Activated T-cell treated with anti-CD3 and anti-CD28 coated beads for 4 hours (primary cell): ENCODE measurements at regions not wholly inside any gene's neighbourhood (a gene's known extent, or its start where the extent isn't known, plus 50 kb on each side); places are given as distances from the start of the nearest gene placed in this dataset.

Experiments used
- DNase-seq: peaks from one replicate; pipeline ENCODE4 v3.0.0-alpha.2; 2020

DNA sequence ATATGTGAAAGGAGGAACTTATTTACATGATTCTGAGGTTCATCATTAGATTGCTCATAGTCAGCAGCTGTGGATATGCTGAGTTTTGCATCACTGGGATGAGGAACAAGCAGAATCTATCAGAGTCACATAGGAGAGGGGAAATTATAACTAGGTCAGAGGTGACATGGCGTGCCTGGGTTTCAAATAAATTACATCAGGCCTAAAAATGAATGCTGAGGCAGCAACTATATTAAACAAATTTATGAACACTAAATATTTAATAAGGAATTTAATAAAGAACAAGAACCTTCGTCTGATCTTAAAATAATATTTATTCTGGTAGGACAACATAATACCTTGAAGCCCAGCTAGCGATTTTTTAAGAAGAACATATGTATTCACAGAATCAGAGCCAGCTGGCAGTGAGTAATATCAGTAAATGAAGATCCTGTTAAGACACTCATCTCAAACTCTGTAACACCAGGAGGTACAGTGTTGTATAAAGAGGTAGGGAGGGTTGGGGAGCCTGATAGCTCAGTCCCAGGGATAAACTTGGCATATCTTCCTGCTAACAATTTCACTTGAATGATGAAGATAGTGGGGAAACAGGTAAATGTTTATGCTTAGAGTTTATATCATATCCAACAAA lies 60.9 kb upstream of the HS3ST1 start:
- DNase-seq = no peak

DNA sequence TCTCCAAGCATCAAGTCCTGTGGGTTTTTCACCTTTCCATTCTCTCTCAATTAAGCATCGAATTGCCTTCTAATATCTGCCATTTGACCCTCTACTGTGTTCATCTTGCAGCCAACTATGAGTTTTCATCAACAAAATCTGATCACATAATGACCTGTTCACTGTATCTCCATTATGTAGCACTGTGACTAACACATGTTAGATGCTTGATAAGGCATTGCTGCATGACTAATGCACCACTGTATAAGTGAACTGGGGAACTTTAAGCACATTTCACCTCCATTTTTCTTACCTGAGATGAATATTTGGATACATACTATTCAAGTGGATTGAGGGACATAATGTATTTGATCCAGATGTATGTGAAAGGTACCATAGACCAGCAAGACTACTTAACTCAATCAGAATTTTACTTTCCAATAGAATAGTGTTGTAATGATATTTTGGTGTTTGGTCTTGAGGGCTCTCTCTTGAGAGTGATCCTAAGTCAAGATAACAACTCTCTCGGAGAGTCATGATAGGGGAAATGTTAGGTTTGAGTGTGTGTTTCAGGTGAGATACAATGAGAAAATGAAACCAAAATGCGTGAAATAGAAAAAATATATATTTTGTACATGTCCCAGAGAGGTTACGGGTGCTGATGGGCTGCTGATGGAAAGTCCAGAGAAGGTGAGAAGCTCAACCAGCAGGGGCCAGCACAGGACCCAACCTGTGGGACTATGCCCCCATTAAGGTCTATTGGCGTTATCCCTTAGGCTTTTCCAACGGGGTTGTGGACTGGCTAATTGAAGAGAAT lies 60.2 kb upstream of the HS3ST1 start:
- DNase-seq = no peak

DNA sequence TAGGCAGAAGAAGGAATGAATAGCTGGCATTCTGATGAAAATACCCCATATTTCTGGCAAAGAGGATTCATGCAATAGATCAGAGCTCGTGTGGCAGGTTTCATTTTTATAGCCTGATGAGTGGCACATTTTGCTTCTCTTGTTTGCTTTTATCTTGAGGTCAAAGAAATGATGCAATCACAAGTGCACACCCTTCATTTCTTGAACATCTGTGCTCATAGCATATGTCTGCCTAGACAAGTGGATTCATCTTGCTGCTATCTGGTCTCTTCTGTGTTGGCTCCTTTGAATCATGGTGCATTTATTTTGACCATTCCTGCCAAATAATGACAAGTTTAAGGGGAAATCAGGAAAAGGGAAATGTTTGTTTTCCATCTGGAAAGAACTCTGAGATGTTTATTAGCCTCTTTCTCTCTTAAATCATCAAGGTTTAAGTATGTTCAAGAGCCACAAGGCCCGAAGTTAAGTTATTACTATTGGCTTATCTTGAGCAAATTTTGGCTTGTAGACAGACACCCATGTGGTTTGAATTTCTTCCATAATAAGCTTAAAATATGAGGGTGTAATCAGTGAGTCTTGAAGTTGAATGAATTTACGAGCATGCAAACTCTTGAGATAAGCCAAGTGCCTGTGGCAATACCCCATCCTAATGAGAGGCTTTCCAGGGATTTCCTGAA lies 59.3 kb upstream of the HS3ST1 start:
- DNase-seq = no peak

DNA sequence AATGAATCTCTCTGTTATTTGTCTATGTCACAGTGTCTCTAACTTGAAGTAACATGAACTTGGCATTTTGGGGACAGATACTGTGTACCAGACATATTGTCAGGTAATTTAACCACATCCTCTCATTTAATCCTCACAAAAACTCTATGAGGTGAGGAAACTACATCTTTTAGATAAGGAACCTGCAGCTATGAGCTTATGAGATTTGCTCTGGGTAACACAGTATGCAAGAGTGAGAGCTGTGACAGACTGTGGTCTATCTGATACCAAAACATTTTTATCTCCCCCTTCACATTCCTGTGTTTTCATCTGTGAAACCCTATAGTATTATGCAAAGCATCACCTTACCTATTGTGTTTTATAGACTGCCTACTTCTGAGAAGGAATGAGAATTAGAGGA lies 58.4 kb upstream of the HS3ST1 start:
- DNase-seq = no peak

DNA sequence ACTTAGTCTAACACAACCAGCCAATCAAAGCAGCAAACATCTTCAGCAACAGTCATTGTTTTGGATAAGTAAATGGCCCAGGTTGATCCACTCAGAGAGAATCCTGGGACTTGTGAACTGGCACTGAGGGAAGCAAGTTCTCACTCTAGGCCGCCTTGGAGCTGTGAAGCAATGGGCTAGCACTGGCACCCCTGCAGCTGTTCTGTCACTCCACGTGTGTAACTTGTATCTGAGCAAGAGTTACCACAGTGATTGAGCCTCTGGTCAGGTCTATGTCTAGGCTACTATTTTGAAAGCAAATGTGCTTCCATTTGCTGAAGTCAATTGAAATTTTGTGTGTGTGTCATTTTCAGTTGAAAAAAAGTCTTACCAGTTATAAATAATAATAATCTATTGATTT lies 57.2 kb upstream of the HS3ST1 start:
- no peak for DNase-seq

DNA sequence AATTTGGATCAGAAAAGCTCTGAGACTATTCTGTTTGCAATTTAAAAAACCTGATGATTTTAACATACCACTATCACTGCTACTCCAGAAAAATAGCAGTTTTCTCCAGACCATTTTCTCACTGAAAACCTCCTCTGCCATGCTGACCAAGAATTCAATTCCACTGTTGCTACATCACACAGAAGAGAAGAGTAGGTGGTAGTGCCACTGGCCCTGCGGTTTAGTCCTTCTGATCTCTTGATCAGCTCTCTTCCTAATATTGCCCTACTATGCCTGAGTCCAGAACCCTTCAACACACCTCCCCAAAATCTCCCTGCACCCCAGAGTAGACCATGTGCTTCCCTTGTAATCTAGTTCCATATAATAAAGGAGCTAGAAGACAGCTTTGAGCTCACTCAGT lies 55.8 kb upstream of the HS3ST1 start:
- DNase-seq = no peak

DNA sequence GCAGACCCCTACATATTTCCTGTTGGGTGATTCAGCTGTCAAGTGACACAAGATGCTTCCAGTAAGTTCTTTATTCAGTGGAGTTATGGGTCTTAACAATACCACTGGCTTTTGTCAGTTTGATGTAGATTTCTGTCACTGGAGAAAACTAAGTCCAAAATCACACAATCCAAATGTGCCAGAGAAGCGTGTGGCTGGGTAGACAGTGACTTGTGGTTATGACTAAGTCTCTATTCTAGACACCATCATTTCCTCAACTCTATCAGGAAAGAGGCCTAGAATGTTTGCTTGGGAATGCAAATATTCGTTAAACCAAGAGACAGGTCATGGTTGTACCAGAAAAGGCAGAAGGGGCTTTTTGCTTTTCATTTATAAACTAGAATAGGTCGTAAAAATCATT lies 54.4 kb upstream of the HS3ST1 start:
- no peak for DNase-seq

DNA sequence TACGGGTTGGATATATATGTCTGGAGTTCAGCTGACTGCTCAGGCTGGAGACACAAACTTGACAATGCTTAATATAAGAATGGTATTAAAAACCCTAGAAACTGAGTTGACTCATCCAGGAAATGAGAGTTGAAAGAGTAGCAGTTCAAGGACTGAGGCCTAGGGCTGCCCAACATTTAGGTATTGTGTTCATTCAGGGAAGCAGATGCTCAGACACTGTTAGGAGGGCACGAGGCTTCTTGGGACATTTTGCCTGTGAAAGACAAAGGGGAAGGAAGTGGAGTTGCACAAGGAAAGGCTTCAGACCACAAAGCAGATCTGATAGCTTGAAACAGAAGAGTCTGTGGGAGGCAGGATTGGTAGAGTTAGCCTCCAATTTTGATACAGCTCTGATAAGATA lies 52.0 kb upstream of the HS3ST1 start:
- DNase-seq = no peak
